GM23338 (cell line): ENCODE measurements at regions not wholly inside any gene's neighbourhood (a gene's known extent, or its start where the extent isn't known, plus 50 kb on each side); places are given as distances from the start of the nearest gene placed in this dataset.

Experiments
- ATAC-seq: fragments of 200-7000 bp; cut with Tn5 transposase; 3 replicates; pipeline ENCODE4 v1.9.1; 2020
- DNase-seq: peaks from one replicate; pipeline ENCODE4 v3.0.0-alpha.2; 2015; ENCODE audit warnings: low spot score
- H2AFZ ChIP-seq: fragments of 200-600 bp; sonication (generic); 2 replicates; pipeline ENCODE4 v1.8.0; 2016; ENCODE audit warnings: antibody characterized with exemption, mild to moderate bottlenecking, moderate library complexity
- H3F3A ChIP-seq: fragments of 200-600 bp; sonication (generic); replicated peaks from 2 replicates; pipeline ENCODE4 v1.8.0; 2017; ENCODE audit warnings: antibody characterized with exemption, mixed run types, low read depth
- H3K27ac ChIP-seq: fragments of 200-600 bp; sonication (generic); 2 replicates; pipeline ENCODE4 v1.6.1; 2016; ENCODE audit warnings: low read depth
- H3K27me3 ChIP-seq: fragments of 200-600 bp; sonication (generic); 2 replicates; pipeline ENCODE4 v1.8.0; 2016; ENCODE audit warnings: mild to moderate bottlenecking, mixed run types, moderate library complexity; ENCODE audit not compliant: insufficient read depth
- H3K36me3 ChIP-seq: fragments of 200-600 bp; sonication (generic); 2 replicates; pipeline ENCODE4 v1.8.0; 2016; ENCODE audit warnings: mild to moderate bottlenecking; ENCODE audit not compliant: insufficient read depth
- H3K4me1 ChIP-seq: fragments of 200-600 bp; sonication (generic); 2 replicates; pipeline ENCODE4 v1.8.0; 2016; ENCODE audit warnings: mild to moderate bottlenecking, moderate library complexity; ENCODE audit not compliant: insufficient read depth
- H3K4me2 ChIP-seq: fragments of 200-600 bp; sonication (generic); 2 replicates; pipeline ENCODE4 v1.7.1; 2017; ENCODE audit warnings: mixed run types
- H3K4me3 ChIP-seq: fragments of 200-600 bp; sonication (generic); 2 replicates; pipeline ENCODE4 v1.6.1; 2016; ENCODE audit warnings: mixed run types
- H3K79me2 ChIP-seq: fragments of 200-600 bp; sonication (generic); replicated peaks from 2 replicates; pipeline ENCODE4 v1.8.0; 2017; ENCODE audit warnings: mild to moderate bottlenecking; ENCODE audit not compliant: insufficient read depth
- H3K9me2 ChIP-seq: fragments of 200-600 bp; sonication (generic); 2 replicates; pipeline ENCODE4 v1.8.0; 2017; ENCODE audit not compliant: insufficient read depth
- H4K20me1 ChIP-seq: fragments of 200-600 bp; sonication (generic); replicated peaks from 2 replicates; pipeline ENCODE4 v1.8.0; 2017; ENCODE audit warnings: mild to moderate bottlenecking; ENCODE audit not compliant: insufficient read depth
- H3K27ac Mint-ChIP-seq: 2 replicates; pipeline ENCODE4 v1.8.0; 2020; ENCODE audit warnings: inconsistent platforms, mild to moderate bottlenecking, moderate library complexity, mixed read lengths
- H3K27me3 Mint-ChIP-seq: 3 replicates; pipeline ENCODE4 v1.8.0; 2022; ENCODE audit warnings: low read depth, mild to moderate bottlenecking, moderate library complexity, mixed read lengths, inconsistent platforms; ENCODE audit not compliant: insufficient read depth, poor library complexity
- H3K36me3 Mint-ChIP-seq: 3 replicates; pipeline ENCODE4 v1.8.0; 2021; ENCODE audit warnings: low read depth, mild to moderate bottlenecking, inconsistent platforms, moderate library complexity, mixed read lengths
- H3K4me1 Mint-ChIP-seq: 3 replicates; pipeline ENCODE4 v1.8.0; 2020; ENCODE audit warnings: mild to moderate bottlenecking, inconsistent platforms, mixed read lengths
- H3K4me3 Mint-ChIP-seq: 3 replicates; pipeline ENCODE4 v1.8.0; 2021; ENCODE audit warnings: moderate library complexity, mild to moderate bottlenecking, inconsistent platforms, mixed read lengths
- H3K9me3 Mint-ChIP-seq: 3 replicates; pipeline ENCODE4 v1.8.0; 2020; ENCODE audit warnings: moderate library complexity, mild to moderate bottlenecking, inconsistent platforms, mixed read lengths
- CREB1 ChIP-seq: fragments of 250-450 bp; sonication (Bioruptor Pico); IDR thresholded peaks from 2 replicates; pipeline ENCODE4 v1.5.0; 2020; ENCODE audit warnings: low read depth, mild to moderate bottlenecking, moderate library complexity
- CTCF ChIP-seq, 2 experiments: fragments of 200-600 bp in 1 of 2; sonication (generic) in 1 of 2; conservative IDR thresholded peaks; 2 replicates each; pipeline versions ENCODE4 v1.5.1 to v1.6.1; 2016 to 2017; ENCODE audit warnings: antibody characterized with exemption in 2 of 2, low read depth in 2 of 2, mild to moderate bottlenecking in 2 of 2, moderate library complexity in 1 of 2
- ETS1 ChIP-seq: IDR thresholded peaks from 2 replicates; pipeline ENCODE4 v1.6.1; 2016; ENCODE audit warnings: antibody characterized with exemption
- EZH2 ChIP-seq: fragments of 200-600 bp; sonication (generic); IDR thresholded peaks from one replicate; pipeline ENCODE4 v1.8.0; 2017; ENCODE audit warnings: antibody characterized with exemption, mild to moderate bottlenecking, low read depth; ENCODE audit not compliant: unreplicated experiment
- EZH2phosphoT487 ChIP-seq: fragments of 200-600 bp; sonication (generic); IDR thresholded peaks from one replicate; pipeline ENCODE4 v1.8.1; 2018; ENCODE audit warnings: antibody characterized with exemption; ENCODE audit not compliant: unreplicated experiment
- JUNB ChIP-seq: IDR thresholded peaks from one replicate; pipeline ENCODE4 v1.6.1; 2016; ENCODE audit warnings: antibody characterized with exemption; ENCODE audit not compliant: unreplicated experiment
- NANOG ChIP-seq: IDR thresholded peaks from 2 replicates; pipeline ENCODE4 v1.6.1; 2016; ENCODE audit warnings: antibody characterized with exemption, borderline replicate concordance
- POLR2AphosphoS5 ChIP-seq: IDR thresholded peaks from 2 replicates; pipeline ENCODE4 v1.6.1; 2016; ENCODE audit warnings: antibody characterized with exemption, low read depth
- REST ChIP-seq: IDR thresholded peaks from one replicate; pipeline ENCODE4 v1.6.1; 2018; ENCODE audit warnings: antibody characterized with exemption; ENCODE audit not compliant: unreplicated experiment
- STAT1 ChIP-seq: IDR thresholded peaks from one replicate; pipeline ENCODE4 v1.6.1; 2016; ENCODE audit warnings: antibody characterized with exemption; ENCODE audit not compliant: unreplicated experiment
- ZNF114 ChIP-seq: fragments of 250-450 bp; sonication (Bioruptor Pico); IDR thresholded peaks from 2 replicates; pipeline ENCODE4 v1.5.0; 2020; ENCODE audit warnings: mild to moderate bottlenecking, moderate library complexity
- ZNF331 ChIP-seq: fragments of 250-450 bp; sonication (Bioruptor Pico); IDR thresholded peaks from 2 replicates; pipeline ENCODE4 v1.5.0; 2020; ENCODE audit warnings: low read depth, mild to moderate bottlenecking, moderate library complexity
- ZNF462 ChIP-seq: fragments of 250-450 bp; sonication (Bioruptor Pico); IDR thresholded peaks from 2 replicates; pipeline ENCODE4 v1.5.0; 2020; ENCODE audit warnings: mild to moderate bottlenecking, moderate library complexity

GRCh38 chr1:59139396-59139795, 157.5 kb upstream of the FGGY start:
- Mint-ChIP-seq H3K4me1 (peaks cover 31% of the 10 kb centered on the region), H3K36me3 (no peaks in the 10 kb centered on the region), H3K9me3 (no peaks in the 10 kb centered on the region), H3K27ac (no peak overlapping the region), H3K4me3 (no peak overlapping the region), H3K27me3 (no peaks in the 10 kb centered on the region)
- no peak overlapping the region for H3K27ac ChIP-seq
- no peak for DNase-seq
- no peaks in the 10 kb centered on the region for H3K36me3 ChIP-seq
- H2AFZ ChIP-seq = peak overlapping the region; percentile 76
- H3K4me1 ChIP-seq = peaks cover 29% of the 10 kb centered on the region
- H3K27me3 ChIP-seq = no peaks in the 10 kb centered on the region
- TF ChIP-seq CREB1 (no peak), STAT1 (no peak), ZNF114 (CRISPR knock-in tag) (no peak), JUNB (no peak), EZH2phosphoT487 (no peak), NANOG (no peak), REST (no peak), ZNF331 (CRISPR knock-in tag) (no peak), POLR2AphosphoS5 (no peak), EZH2 (no peak), ETS1 (no peak), ZNF462 (CRISPR knock-in tag) (no peak), CTCF (conservative IDR thresholded peaks at IDR 0.05; ENCODE audit: low read depth in 2 of 2) (no peak)
- no peak for ATAC-seq
- no peak overlapping the region for H3K4me2 ChIP-seq
- no peak overlapping the region for H3K4me3 ChIP-seq
- no peaks in the 10 kb centered on the region for H3K79me2 ChIP-seq
- H4K20me1 ChIP-seq = no peaks in the 10 kb centered on the region
- H3K9me2 ChIP-seq = peaks cover 4% of the 10 kb centered on the region; the same call in 1 of the 2 replicates
- no peaks in the 10 kb centered on the region for H3F3A ChIP-seq
